SK-N-MC (cell line): ENCODE measurements at regions not wholly inside any gene's neighbourhood (a gene's known extent, or its start where the extent isn't known, plus 50 kb on each side); places are given as distances from the start of the nearest gene placed in this dataset.

Experiments used
- DNase-seq: peaks from one replicate; pipeline ENCODE4 v3.0.0-alpha.2; 2011; ENCODE audit warnings: low read depth, low spot score
- H3K27ac ChIP-seq: fragments of 200-600 bp; sonication (generic); 2 replicates; pipeline ENCODE4 v1.5.1; 2016; ENCODE audit warnings: mixed run types
- H3K36me3 ChIP-seq: fragments of 200-600 bp; sonication (generic); 2 replicates; pipeline ENCODE4 v1.6.1; 2017; ENCODE audit warnings: antibody characterized with exemption, low read length, mixed read lengths; ENCODE audit not compliant: insufficient read depth
- H3K4me3 ChIP-seq: fragments of 200-600 bp; sonication (generic); 2 replicates; pipeline ENCODE4 v1.5.1; 2016
- H3K9ac ChIP-seq: fragments of 200-600 bp; sonication (generic); 2 replicates; pipeline ENCODE4 v1.8.0; 2017; ENCODE audit warnings: mixed run types, mixed read lengths; ENCODE audit not compliant: insufficient read length
- H3K9me3 ChIP-seq: fragments of 200-600 bp; sonication (generic); 2 replicates; pipeline ENCODE4 v1.6.1; 2017; ENCODE audit warnings: low read depth, mild to moderate bottlenecking, antibody characterized with exemption, low read length, moderate library complexity, mixed read lengths
- EZH2 ChIP-seq: fragments of 200-600 bp; sonication (generic); IDR thresholded peaks from one replicate; pipeline ENCODE4 v1.6.1; 2017; ENCODE audit warnings: antibody characterized with exemption
- FOXP2 ChIP-seq: optimal IDR thresholded peaks from 2 replicates; pipeline ENCODE3; 2011; ENCODE audit warnings: mild to moderate bottlenecking, moderate library complexity; ENCODE audit not compliant: insufficient read depth; ENCODE audit errors: extremely low read length, control extremely low read depth
- POLR2AphosphoS5 ChIP-seq: IDR thresholded peaks from 2 replicates; pipeline ENCODE4 v1.6.1; 2012; ENCODE audit warnings: mild to moderate bottlenecking, low read depth, low read length, borderline replicate concordance

- Histone ChIP-seq H3K9me3 (no peaks in the 10 kb centered on the region; the same call in 1 of the 2 replicates), H3K27ac (no peak overlapping the region), H3K36me3 (no peaks in the 10 kb centered on the region), H3K9ac (no peak overlapping the region), H3K4me3 (no peak overlapping the region)
- TF ChIP-seq POLR2AphosphoS5 (no peak), EZH2 (no peak), FOXP2 (no peak)
- no peak for DNase-seq
Observed at GRCh38 chr6:140101818-140102217, 727.4 kb upstream of the CITED2 start.

GRCh38 chr6:140101367-140101766, 726.9 kb upstream of the CITED2 start:
- H3K36me3 ChIP-seq: no peaks in the 10 kb centered on the region
- DNase-seq: no peak
- H3K9ac ChIP-seq: no peak overlapping the region
- H3K9me3 ChIP-seq: no peaks in the 10 kb centered on the region; the same call in 1 of the 2 replicates
- H3K27ac ChIP-seq: no peak overlapping the region
- TF ChIP-seq FOXP2 (no peak), EZH2 (no peak), POLR2AphosphoS5 (no peak)
- no peak overlapping the region for H3K4me3 ChIP-seq

- DNase-seq: no peak
- H3K36me3 ChIP-seq: no peaks in the 10 kb centered on the region
- no peaks in the 10 kb centered on the region for H3K9me3 ChIP-seq
- TF ChIP-seq FOXP2 (no peak), POLR2AphosphoS5 (no peak; the same call in 1 of the 2 replicates), EZH2 (no peak)
- H3K4me3 ChIP-seq: peak overlapping the region; percentile 51
- peak overlapping the region; percentile 56 for H3K9ac ChIP-seq
- H3K27ac ChIP-seq: peak overlapping the region; percentile 92
Observed at GRCh38 chr6:140095532-140095931, 721.1 kb upstream of the CITED2 start.

GRCh38 chr6:140091895-140092294, 717.4 kb upstream of the CITED2 start:
- no peak for TF ChIP-seq EZH2
- TF ChIP-seq FOXP2: no peak
- no peak for TF ChIP-seq POLR2AphosphoS5
- no peaks in the 10 kb centered on the region for H3K36me3 ChIP-seq
- DNase-seq: no peak
- no peak overlapping the region for H3K4me3 ChIP-seq
- no peak overlapping the region for H3K9ac ChIP-seq
- H3K27ac ChIP-seq: no peak overlapping the region
- no peaks in the 10 kb centered on the region for H3K9me3 ChIP-seq

- no peak for TF ChIP-seq EZH2
- TF ChIP-seq FOXP2: no peak
- H3K4me3 ChIP-seq: no peak overlapping the region
- H3K27ac ChIP-seq: no peak overlapping the region
- no peak overlapping the region for H3K9ac ChIP-seq
- H3K9me3 ChIP-seq: no peaks in the 10 kb centered on the region
- no peak for DNase-seq
- no peaks in the 10 kb centered on the region for H3K36me3 ChIP-seq
Observed at GRCh38 chr6:140090871-140091270, 716.4 kb upstream of the CITED2 start.

- 0 out of 2 replicates have a peak overlapping the region, but pooled peaks have one; percentile 14 for H3K4me3 ChIP-seq
Observed at GRCh38 chr6:140083375-140083774, 708.9 kb upstream of the CITED2 start.

GRCh38 chr6:140082867-140083297, 708.4 kb upstream of the CITED2 start:
- peak; percentile 92 for TF ChIP-seq FOXP2
- TF ChIP-seq POLR2AphosphoS5: peak; percentile 53; the same call in 1 of the 2 replicates
- TF ChIP-seq EZH2: no peak
- no peak overlapping the region for H3K9ac ChIP-seq
- H3K9me3 ChIP-seq: no peaks in the 10 kb centered on the region
- peak overlapping the region; percentile 82 for H3K27ac ChIP-seq
- no peaks in the 10 kb centered on the region for H3K36me3 ChIP-seq
- peak overlapping the region; percentile 14 for H3K4me3 ChIP-seq
- DNase-seq: peak; percentile 84

More at GRCh38 chr6:140083375-140083774, 708.9 kb upstream of the CITED2 start:
- H3K9me3 ChIP-seq: no peaks in the 10 kb centered on the region
- no peaks in the 10 kb centered on the region for H3K36me3 ChIP-seq
- no peak for DNase-seq
- H3K9ac ChIP-seq: no peak overlapping the region
- peak overlapping the region; percentile 82; the same call in 1 of the 2 replicates for H3K27ac ChIP-seq
- TF ChIP-seq EZH2: no peak
- no peak for TF ChIP-seq POLR2AphosphoS5
- no peak for TF ChIP-seq FOXP2

- H3K4me3 ChIP-seq: peak overlapping the region; percentile 71
- DNase-seq: no peak
- H3K27ac ChIP-seq: peak overlapping the region; percentile 98
Observed at GRCh38 chr6:140079328-140079727, 704.9 kb upstream of the CITED2 start.

GRCh38 chr6:140078561-140079125, 704.2 kb upstream of the CITED2 start:
- Histone ChIP-seq H3K27ac (peak overlapping the region; percentile 98), H3K4me3 (peak overlapping the region; percentile 71), H3K9me3 (no peaks in the 10 kb centered on the region), H3K36me3 (no peaks in the 10 kb centered on the region), H3K9ac (peak overlapping the region; percentile 68)
- TF ChIP-seq FOXP2 (no peak), EZH2 (no peak), POLR2AphosphoS5 (no peak)
- DNase-seq: no peak

More at GRCh38 chr6:140079328-140079727, 704.9 kb upstream of the CITED2 start:
- H3K36me3 ChIP-seq: no peaks in the 10 kb centered on the region
- TF ChIP-seq POLR2AphosphoS5 (no peak), FOXP2 (no peak), EZH2 (no peak)
- peak overlapping the region; percentile 68 for H3K9ac ChIP-seq
- H3K9me3 ChIP-seq: no peaks in the 10 kb centered on the region
